Activated T-cell treated with anti-CD3 and anti-CD28 coated beads, Interleukin-2, amount 50 U/mL, for 72 hours (primary cell): ENCODE measurements at regions not wholly inside any gene's neighbourhood (a gene's known extent, or its start where the extent isn't known, plus 50 kb on each side); places are given as distances from the start of the nearest gene placed in this dataset.
"Not testable (repeated sequence)": the region's sequence is repeated elsewhere in the genome, so short reads cannot be mapped to it uniquely, and the experiment has no call there.

Source experiments
- ATAC-seq, 2 donors: fragments of 150-1000 bp; cut with Tn5 transposase; replicated peaks in 1 of 2; 2 replicates each; pipeline ENCODE4 v1.10.0; 2021; ENCODE audit warnings: moderate library complexity in 2 of 2, mild to moderate bottlenecking in 1 of 2
- DNase-seq, 2 donors: peaks; one replicate each; pipeline ENCODE4 v3.0.0; 2021 to 2022; ENCODE audit warnings: mixed read lengths in 1 of 2
- H3K27ac Mint-ChIP-seq: one replicate; pipeline ENCODE4 v1.8.0; 2022; ENCODE audit warnings: mild to moderate bottlenecking, moderate library complexity, mixed read lengths
- H3K27me3 Mint-ChIP-seq: one replicate; pipeline ENCODE4 v1.8.0; 2022; ENCODE audit warnings: low read depth, mixed read lengths
- H3K36me3 Mint-ChIP-seq, 2 donors: one replicate each; pipeline ENCODE4 v1.8.0; 2022; ENCODE audit warnings: mixed read lengths in 2 of 2, mild to moderate bottlenecking in 1 of 2; ENCODE audit not compliant: insufficient read depth in 2 of 2
- H3K4me1 Mint-ChIP-seq: one replicate; pipeline ENCODE4 v1.8.0; 2022; ENCODE audit warnings: low read depth, mixed read lengths
- H3K4me3 Mint-ChIP-seq, 2 donors: one replicate each; pipeline ENCODE4 v1.8.0; 2022; ENCODE audit warnings: mild to moderate bottlenecking in 2 of 2, mixed read lengths in 2 of 2, moderate library complexity in 2 of 2
- H3K9me3 Mint-ChIP-seq, 2 donors: one replicate each; pipeline ENCODE4 v1.8.0; 2022; ENCODE audit warnings: mixed read lengths in 2 of 2

GRCh38 chr9:41839786-41840185, 289.4 kb downstream of the CNTNAP3B start:
- H3K9me3 Mint-ChIP-seq, DNase-seq, H3K4me3 Mint-ChIP-seq, ATAC-seq, H3K27me3 Mint-ChIP-seq, H3K4me1 Mint-ChIP-seq, H3K36me3 Mint-ChIP-seq, H3K27ac Mint-ChIP-seq: not testable (repeated sequence)

- not testable (repeated sequence) for H3K4me1 Mint-ChIP-seq, H3K9me3 Mint-ChIP-seq, H3K4me3 Mint-ChIP-seq, H3K36me3 Mint-ChIP-seq, ATAC-seq, DNase-seq, H3K27ac Mint-ChIP-seq, H3K27me3 Mint-ChIP-seq
Measured at GRCh38 chr9:41838953-41839352, 290.3 kb downstream of the CNTNAP3B start.

GRCh38 chr9:41838562-41838851, 290.7 kb downstream of the CNTNAP3B start:
- not testable (repeated sequence) for H3K9me3 Mint-ChIP-seq, H3K27me3 Mint-ChIP-seq, ATAC-seq, DNase-seq, H3K4me1 Mint-ChIP-seq, H3K36me3 Mint-ChIP-seq, H3K27ac Mint-ChIP-seq, H3K4me3 Mint-ChIP-seq

GRCh38 chr9:41837684-41838561, 291.3 kb downstream of the CNTNAP3B start:
- not testable (repeated sequence) for H3K4me3 Mint-ChIP-seq, H3K27me3 Mint-ChIP-seq, ATAC-seq, DNase-seq, H3K36me3 Mint-ChIP-seq, H3K27ac Mint-ChIP-seq, H3K9me3 Mint-ChIP-seq, H3K4me1 Mint-ChIP-seq

GRCh38 chr9:41833108-41833507, 296.1 kb downstream of the CNTNAP3B start:
- H3K36me3 Mint-ChIP-seq, ATAC-seq, H3K4me3 Mint-ChIP-seq, H3K27me3 Mint-ChIP-seq, H3K4me1 Mint-ChIP-seq, H3K27ac Mint-ChIP-seq, DNase-seq, H3K9me3 Mint-ChIP-seq: not testable (repeated sequence)

GRCh38 chr9:41824723-41825122, 304.5 kb downstream of the CNTNAP3B start:
- H3K9me3 Mint-ChIP-seq, H3K27ac Mint-ChIP-seq, DNase-seq, ATAC-seq, H3K27me3 Mint-ChIP-seq, H3K4me1 Mint-ChIP-seq, H3K4me3 Mint-ChIP-seq, H3K36me3 Mint-ChIP-seq: not testable (repeated sequence)

- H3K36me3 Mint-ChIP-seq, H3K4me1 Mint-ChIP-seq, ATAC-seq, DNase-seq, H3K27ac Mint-ChIP-seq, H3K9me3 Mint-ChIP-seq, H3K27me3 Mint-ChIP-seq, H3K4me3 Mint-ChIP-seq: not testable (repeated sequence)
Measured at GRCh38 chr9:41802706-41803105, 326.5 kb downstream of the CNTNAP3B start.

- not testable (repeated sequence) for ATAC-seq, H3K4me3 Mint-ChIP-seq, DNase-seq, H3K4me1 Mint-ChIP-seq, H3K36me3 Mint-ChIP-seq, H3K9me3 Mint-ChIP-seq, H3K27ac Mint-ChIP-seq, H3K27me3 Mint-ChIP-seq
Measured at GRCh38 chr9:41798684-41799083, 330.5 kb downstream of the CNTNAP3B start.

- H3K9me3 Mint-ChIP-seq, H3K4me3 Mint-ChIP-seq, H3K4me1 Mint-ChIP-seq, ATAC-seq, H3K27me3 Mint-ChIP-seq, H3K36me3 Mint-ChIP-seq, DNase-seq, H3K27ac Mint-ChIP-seq: not testable (repeated sequence)
Measured at GRCh38 chr9:41790719-41791363, 338.4 kb downstream of the CNTNAP3B start.

GRCh38 chr9:41790007-41790406, 339.2 kb downstream of the CNTNAP3B start:
- ATAC-seq, H3K4me3 Mint-ChIP-seq, H3K9me3 Mint-ChIP-seq, DNase-seq, H3K27ac Mint-ChIP-seq, H3K27me3 Mint-ChIP-seq, H3K36me3 Mint-ChIP-seq, H3K4me1 Mint-ChIP-seq: not testable (repeated sequence)

- not testable (repeated sequence) for H3K27ac Mint-ChIP-seq, DNase-seq, H3K27me3 Mint-ChIP-seq, H3K9me3 Mint-ChIP-seq, ATAC-seq, H3K36me3 Mint-ChIP-seq, H3K4me3 Mint-ChIP-seq, H3K4me1 Mint-ChIP-seq
Measured at GRCh38 chr9:41789387-41789786, 339.8 kb downstream of the CNTNAP3B start.

GRCh38 chr9:41787951-41788350, 341.3 kb downstream of the CNTNAP3B start:
- not testable (repeated sequence) for H3K36me3 Mint-ChIP-seq, H3K27ac Mint-ChIP-seq, H3K4me1 Mint-ChIP-seq, H3K4me3 Mint-ChIP-seq, ATAC-seq, DNase-seq, H3K27me3 Mint-ChIP-seq, H3K9me3 Mint-ChIP-seq

- not testable (repeated sequence) for ATAC-seq, H3K27ac Mint-ChIP-seq, H3K4me1 Mint-ChIP-seq
Measured at GRCh38 chr9:41787270-41787669, 342.0 kb downstream of the CNTNAP3B start.

GRCh38 chr9:41784006-41784405, 345.2 kb downstream of the CNTNAP3B start:
- not testable (repeated sequence) for H3K27me3 Mint-ChIP-seq, H3K36me3 Mint-ChIP-seq, H3K4me1 Mint-ChIP-seq, H3K4me3 Mint-ChIP-seq, H3K9me3 Mint-ChIP-seq, H3K27ac Mint-ChIP-seq, ATAC-seq, DNase-seq

More at GRCh38 chr9:41787270-41787669, 342.0 kb downstream of the CNTNAP3B start:
- H3K36me3 Mint-ChIP-seq, H3K27me3 Mint-ChIP-seq, H3K4me3 Mint-ChIP-seq, DNase-seq, H3K9me3 Mint-ChIP-seq: not testable (repeated sequence)
